Fibroblast of skin of scalp (primary cell): ENCODE measurements at regions not wholly inside any gene's neighbourhood (a gene's known extent, or its start where the extent isn't known, plus 50 kb on each side); places are given as distances from the start of the nearest gene placed in this dataset.

ENCODE experiments used
- DNase-seq: peaks from one replicate; pipeline ENCODE4 v3.0.0-alpha.2; 2013

DNA sequence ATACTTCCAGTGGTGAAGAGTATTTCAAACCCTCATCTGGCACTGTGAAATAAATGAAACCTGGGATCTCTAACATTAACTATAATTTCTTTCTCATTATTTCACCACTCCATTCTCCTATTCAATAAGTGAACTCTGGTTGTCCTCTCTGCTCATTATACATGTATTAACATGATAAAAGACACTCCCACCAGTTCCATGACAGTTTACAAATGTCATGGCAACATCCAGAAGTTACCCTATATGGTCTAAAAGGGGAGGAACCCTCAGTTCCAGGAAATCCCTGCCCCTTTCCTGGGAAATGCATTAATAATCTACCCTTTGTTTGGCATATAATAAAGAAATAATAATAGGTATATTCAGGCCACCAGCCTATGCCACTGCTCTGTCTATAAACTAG, 62.7 kb upstream of the BRINP3 start:
- DNase-seq, result no peak

GRCh38 chr1:190551638-190552037, 74.0 kb upstream of the BRINP3 start:
- DNase-seq, result no peak

DNA sequence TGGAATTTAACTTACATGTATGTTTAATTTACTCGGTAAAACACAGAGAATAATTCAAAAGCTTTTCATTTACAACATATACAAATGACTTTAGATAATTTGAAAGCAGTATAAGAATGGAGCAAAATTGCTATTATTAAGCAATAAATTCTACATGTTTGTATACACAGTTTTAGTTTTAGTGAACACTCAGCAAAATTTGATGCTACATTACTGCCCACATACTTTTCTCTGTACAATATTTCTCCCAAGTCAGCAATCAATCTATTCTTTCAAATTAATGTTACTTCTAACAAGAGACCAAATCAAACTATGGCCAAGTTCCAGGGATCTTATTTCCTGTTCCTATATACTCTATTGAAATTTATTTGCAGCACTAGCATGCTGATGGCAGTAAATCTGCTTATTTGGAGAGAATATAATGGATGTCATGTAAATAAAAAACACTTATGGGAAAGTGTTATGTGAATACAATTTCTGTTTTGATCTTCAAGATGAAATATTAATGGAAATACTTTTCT, 82.6 kb upstream of the BRINP3 start:
- no peak for DNase-seq

DNA sequence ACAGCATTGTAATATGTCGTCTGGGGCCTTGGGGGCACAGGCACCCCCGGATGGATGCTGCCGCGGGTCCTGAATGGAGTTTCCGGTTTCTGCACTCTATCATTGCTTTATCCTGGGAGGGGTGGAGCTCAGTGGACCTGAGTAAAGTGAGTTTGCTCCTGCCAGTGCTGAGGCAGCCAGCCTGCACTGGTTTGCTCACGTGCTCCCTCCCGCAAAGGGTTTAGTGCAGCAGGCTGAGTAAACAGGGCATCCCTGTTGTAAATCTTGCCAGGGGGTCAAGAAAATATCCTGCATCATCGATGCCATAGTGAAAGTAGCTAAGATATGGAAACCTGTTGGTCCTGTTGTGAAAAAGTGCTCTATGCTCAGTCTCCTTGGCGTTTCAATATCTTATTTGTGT, 85.6 kb upstream of the BRINP3 start:
- no peak for DNase-seq

GRCh38 chr1:190564117-190564516, 86.5 kb upstream of the BRINP3 start:
- DNase-seq, result no peak

GRCh38 chr1:190578017-190578416, 100.4 kb upstream of the BRINP3 start:
- DNase-seq, result peak; percentile 22

- no peak for DNase-seq
Observed at GRCh38 chr1:190578526-190578925, 100.9 kb upstream of the BRINP3 start.

DNA sequence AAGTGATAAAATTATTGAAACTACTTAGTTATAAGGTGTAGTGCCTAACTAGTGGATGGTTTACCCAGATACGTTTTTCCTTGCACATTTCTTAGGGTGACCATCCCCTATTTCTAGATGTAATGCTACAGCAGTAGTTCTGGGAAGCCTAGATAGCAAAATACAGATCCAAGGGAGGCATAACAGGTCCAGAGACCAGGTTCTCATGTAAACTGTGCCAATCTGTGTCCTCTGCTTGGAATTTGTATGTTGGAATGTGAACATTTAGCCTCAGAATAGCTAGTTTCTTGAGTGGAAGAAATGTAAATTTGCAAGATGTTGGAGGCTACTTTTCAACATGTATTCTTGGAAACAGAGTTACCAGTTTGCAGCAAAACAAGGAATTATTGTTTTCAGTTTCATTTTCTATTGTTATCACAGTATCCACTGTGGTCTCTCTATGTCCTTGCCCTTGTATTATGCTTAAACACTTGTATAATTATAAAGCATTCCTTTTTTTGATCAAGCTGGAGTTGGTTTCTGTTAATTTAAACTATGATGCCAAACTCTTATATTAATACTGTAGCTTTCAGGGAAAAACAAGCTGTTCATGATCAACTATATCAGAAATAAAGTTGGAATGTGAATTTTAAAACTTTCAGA, 102.0 kb upstream of the BRINP3 start:
- no peak for DNase-seq

- no peak for DNase-seq
Observed at GRCh38 chr1:190583862-190584261, 106.2 kb upstream of the BRINP3 start.

- DNase-seq, result no peak
Observed at GRCh38 chr1:190588424-190588823, 110.8 kb upstream of the BRINP3 start.

GRCh38 chr1:190595438-190595837, 117.8 kb upstream of the BRINP3 start:
- no peak for DNase-seq

- no peak for DNase-seq
Observed at GRCh38 chr1:190597294-190597693, 119.6 kb upstream of the BRINP3 start.

DNA sequence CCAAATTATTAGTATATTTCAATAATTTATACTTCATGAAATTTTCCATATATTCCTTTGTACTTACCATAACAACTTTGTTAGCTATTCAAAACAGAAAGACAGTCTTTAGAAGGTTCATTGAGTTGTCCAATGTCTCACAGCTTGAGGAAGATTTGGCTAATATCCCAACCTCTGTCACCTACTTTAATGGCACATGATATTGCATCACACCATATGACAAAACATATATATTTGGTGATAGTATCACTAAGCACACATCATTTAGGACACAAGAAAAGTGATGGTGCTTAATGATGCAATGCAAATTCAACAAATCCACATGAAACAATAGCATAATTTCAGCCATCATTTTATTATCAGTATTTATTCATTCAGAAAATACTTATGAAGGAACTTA, 122.0 kb upstream of the BRINP3 start:
- DNase-seq, result no peak

GRCh38 chr1:190602325-190602724, 124.7 kb upstream of the BRINP3 start:
- DNase-seq, result no peak

DNA sequence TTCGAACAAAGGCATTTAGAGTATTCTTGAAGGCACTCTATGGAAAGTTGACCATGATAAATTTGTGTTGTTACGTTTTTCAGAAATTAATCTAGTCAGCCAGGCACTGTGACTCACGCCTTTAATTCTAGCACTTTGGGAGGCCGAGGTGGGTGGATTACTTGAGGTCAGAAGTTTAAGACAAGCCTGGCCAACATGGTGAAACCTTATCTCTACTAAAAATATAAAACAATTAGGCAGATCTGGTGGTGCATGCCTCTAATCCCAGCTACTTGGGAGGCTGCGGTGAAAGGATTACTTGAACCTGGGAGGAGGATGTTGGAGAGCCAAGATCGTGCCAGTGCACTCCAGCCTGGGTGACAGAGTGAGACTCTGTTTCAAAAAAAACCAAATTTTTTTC, 130.6 kb upstream of the BRINP3 start:
- DNase-seq, result no peak

GRCh38 chr1:190615818-190616217, 138.2 kb upstream of the BRINP3 start:
- DNase-seq, result no peak

GRCh38 chr1:190616235-190616634, 138.6 kb upstream of the BRINP3 start:
- DNase-seq, result no peak

DNA sequence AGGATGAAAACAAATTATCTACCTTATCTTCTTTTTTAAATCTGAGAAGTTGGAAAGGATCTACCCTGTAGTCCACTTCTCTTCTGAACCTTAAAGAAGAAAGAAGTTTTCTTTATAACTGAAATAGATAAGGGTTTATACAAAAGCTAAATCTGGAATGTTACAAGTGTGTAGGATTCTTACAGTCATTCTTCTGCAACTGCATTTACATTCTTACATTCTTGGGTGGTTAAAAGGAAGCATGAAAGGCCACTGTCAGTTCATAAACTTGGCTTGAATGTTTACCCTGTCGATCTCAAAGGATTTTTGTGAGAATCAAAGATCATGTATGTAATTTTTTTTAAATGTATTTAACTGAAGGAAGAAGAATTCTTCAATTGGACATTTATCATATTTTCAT, 142.1 kb upstream of the BRINP3 start:
- no peak for DNase-seq

DNA sequence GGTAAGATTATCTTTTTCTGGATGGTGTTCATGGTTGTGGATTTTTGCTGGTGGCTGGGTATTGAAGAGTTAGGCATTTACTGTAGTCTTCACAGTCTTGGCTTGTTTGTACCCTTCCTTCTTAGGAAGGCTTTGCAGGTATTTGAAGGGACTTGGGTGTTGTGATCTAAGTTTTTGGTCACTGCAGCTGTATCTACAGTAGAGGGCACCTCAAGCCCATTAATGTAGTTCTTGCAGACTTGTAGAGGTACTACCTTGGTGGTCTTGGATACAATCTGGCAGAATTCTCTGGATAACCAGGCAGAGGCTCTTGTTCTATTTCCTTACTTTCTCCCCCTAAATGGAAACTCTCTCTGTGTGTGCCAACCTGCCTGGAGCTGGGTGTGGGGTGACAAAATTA, 155.8 kb upstream of the BRINP3 start:
- DNase-seq, result no peak

DNA sequence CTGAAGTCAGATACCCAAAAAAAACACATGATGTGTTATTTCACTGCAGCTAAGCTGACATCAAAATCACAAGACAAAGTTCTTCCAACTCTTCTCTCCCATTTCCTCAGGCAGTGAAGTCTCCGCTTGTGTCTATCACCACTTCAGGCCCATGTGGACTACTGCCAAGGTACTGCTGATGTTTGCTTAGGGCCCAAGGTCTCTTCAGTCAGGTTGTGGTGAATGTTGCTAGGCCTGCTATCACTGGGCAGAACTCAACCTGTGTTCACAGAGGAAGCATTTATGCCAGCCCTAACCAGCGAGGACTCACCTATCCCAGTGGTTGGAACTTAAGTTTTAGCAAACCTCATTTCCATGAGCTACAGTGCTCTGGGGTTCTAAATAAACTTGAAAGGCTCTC, 156.5 kb upstream of the BRINP3 start:
- DNase-seq, result no peak

DNA sequence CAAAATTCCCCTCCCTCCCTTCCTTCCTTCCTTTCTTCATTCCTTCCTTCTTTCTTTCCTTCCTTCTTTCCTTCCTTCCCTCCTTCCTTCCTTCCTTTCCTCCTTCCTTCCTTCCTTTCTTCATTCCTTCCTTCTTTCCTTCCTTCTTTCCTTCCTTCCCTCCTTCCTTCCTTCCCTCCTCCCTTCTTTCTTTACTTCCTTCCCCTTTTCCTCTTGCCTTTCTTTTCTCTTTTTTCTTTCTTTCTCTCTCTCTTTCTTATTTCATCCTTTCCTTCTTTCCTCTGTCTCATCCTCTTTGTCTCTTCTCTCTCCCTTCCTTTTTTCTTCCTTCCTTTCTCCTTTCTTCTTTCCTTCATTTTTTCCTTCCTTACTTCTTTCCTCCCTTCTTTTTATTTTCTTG, 171.9 kb upstream of the BRINP3 start:
- no peak for DNase-seq

DNA sequence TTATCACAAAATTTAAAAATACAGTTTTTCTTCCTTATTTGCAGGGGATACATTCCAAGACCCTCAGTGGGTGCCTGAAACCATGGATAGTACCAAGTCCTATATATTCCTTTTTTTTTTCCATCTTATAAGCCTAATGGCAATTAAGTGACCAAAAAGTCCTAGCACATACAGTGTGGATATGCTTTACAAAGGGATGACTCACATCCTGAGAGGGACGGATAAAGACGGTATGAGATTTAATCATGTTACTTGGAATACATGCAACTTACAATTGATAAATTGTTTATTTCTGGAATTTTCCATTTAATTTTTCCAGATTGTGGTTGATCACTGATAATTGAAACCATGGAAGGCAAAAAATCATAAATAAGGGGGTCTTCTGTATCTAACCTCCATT, 181.2 kb upstream of the BRINP3 start:
- DNase-seq, result no peak

DNA sequence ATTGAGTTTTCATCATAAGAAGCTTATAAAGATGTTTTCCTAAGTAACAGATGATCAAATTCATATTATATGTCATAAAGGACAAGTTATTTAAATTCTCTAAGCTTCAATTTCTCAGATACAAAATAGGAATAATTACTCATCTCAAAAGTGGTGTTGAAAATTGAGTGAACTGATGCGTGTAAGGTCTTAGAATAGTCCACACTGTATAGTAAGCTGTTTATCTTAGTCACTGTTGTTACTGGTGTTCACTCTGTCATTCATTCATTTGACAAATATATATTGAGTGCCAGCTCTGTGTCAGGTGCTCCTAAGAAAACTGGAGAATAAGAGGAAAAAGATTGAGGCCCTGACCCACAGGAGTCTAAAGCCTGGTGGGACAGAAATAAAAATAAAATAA, 186.3 kb upstream of the BRINP3 start:
- DNase-seq, result no peak

DNA sequence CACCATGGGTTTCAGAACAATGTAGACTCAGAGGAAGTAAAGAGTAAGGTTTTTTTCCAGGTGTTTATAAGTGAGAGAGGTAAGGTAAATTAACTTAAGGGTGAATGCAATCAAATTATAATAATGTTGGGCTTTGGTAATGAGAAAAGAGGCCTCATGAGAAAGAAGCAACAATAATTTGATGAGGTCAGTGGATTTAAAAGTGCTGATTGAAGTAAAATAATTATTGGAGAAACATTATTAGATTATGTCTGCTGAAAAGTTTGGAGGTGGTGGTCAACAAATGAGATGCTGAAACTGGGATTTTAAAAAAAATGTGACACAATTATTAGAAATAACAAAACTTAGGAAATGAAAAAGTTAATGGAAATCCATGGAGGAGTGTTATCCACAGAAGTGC, 187.4 kb upstream of the BRINP3 start:
- DNase-seq, result no peak

- DNase-seq, result no peak
Observed at GRCh38 chr1:190667914-190668313, 190.2 kb upstream of the BRINP3 start.
